K562 (cell line): ENCODE measurements at regions not wholly inside any gene's neighbourhood (a gene's known extent, or its start where the extent isn't known, plus 50 kb on each side); places are given as distances from the start of the nearest gene placed in this dataset.

ENCODE experiments used
- CTCF ChIP-seq, 3 experiments: IDR thresholded peaks in 2 of 3; conservative IDR thresholded peaks in 1 of 3; 2 replicates each; pipeline ENCODE4 v1.5.1; 2011 to 2012; ENCODE audit warnings: low read length in 3 of 3, mild to moderate bottlenecking in 3 of 3, control low read depth in 2 of 3, improper control_type of control experiment in 1 of 3, inconsistent platforms in 1 of 3, low read depth in 1 of 3, mixed read lengths in 1 of 3, moderate library complexity in 1 of 3; ENCODE audit not compliant: insufficient read depth in 2 of 3
- POLR2AphosphoS5 ChIP-seq: IDR thresholded peaks from 2 replicates; pipeline ENCODE4 v1.6.1; 2011; ENCODE audit warnings: mild to moderate bottlenecking, low read depth, low read length, moderate library complexity; ENCODE audit not compliant: control insufficient read depth, insufficient read depth
- TF ChIP-seq, protein P1 (sequence below), 2 experiments: IDR thresholded peaks in 1 of 2; conservative IDR thresholded peaks in 1 of 2; 2 replicates each; pipeline ENCODE4 v1.6.1; 2016; ENCODE audit warnings: low read depth in 2 of 2, mild to moderate bottlenecking in 1 of 2, missing compliant biosample characterization in 1 of 2, missing genetic modification characterization in 1 of 2, moderate library complexity in 1 of 2

DNA sequence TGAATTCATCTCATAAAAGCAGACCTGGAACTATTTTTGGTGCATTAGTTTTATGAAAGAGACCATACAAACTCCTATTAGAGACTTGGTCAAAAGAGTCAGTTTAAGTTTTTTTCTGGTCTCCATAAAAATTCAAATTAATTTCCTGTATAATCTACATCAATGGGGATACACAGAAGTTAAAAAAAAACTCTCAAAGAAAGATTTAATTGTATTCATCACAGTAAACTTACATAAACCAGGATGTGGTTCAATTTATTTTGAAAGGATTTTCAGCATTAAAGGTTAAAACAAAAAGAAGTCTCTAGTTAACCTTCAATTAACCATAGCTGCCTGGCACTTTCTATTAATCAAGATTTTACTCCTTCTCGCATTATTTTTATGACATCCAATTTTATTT is 530.3 kb upstream of the KCNMB2 start:
- TF ChIP-seq CTCF (IDR thresholded peaks at IDR 0.05 in 2 of 3, conservative IDR thresholded peaks at IDR 0.05 in 1 of 3; ENCODE audit: insufficient read depth in 2 of 3, low read depth in 1 of 3, low read length in 3 of 3) (no peak), POLR2AphosphoS5 (no peak)
- TF ChIP-seq, protein P1, sequence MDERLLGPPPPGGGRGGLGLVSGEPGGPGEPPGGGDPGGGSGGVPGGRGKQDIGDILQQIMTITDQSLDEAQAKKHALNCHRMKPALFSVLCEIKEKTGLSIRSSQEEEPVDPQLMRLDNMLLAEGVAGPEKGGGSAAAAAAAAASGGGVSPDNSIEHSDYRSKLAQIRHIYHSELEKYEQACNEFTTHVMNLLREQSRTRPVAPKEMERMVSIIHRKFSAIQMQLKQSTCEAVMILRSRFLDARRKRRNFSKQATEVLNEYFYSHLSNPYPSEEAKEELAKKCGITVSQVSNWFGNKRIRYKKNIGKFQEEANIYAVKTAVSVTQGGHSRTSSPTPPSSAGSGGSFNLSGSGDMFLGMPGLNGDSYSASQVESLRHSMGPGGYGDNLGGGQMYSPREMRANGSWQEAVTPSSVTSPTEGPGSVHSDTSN (CRISPR knock-in tag; IDR thresholded peaks at IDR 0.05; ENCODE audit: low read depth) = no peak
- TF ChIP-seq, protein P1 (tag; conservative IDR thresholded peaks at IDR 0.05; ENCODE audit: low read depth) = no peak
